Neural progenitor cell (in vitro differentiated cells): ENCODE measurements at regions not wholly inside any gene's neighbourhood (a gene's known extent, or its start where the extent isn't known, plus 50 kb on each side); places are given as distances from the start of the nearest gene placed in this dataset.
A peak's percentile ranks its signal among the peaks of the same experiment; 100 is the strongest.

ENCODE experiments used
- DNase-seq: peaks from one replicate; pipeline ENCODE4 v3.0.0-alpha.2; 2016; ENCODE audit warnings: low spot score
- H2AFZ ChIP-seq: fragments of 200-600 bp; sonication (generic); replicated peaks from 2 replicates; pipeline ENCODE4 v1.6.1; 2016; ENCODE audit warnings: antibody characterized with exemption
- H3F3A ChIP-seq: fragments of 200-600 bp; sonication (generic); 2 replicates; pipeline ENCODE4 v1.6.1; 2016; ENCODE audit warnings: antibody characterized with exemption, low read depth
- H3K27ac ChIP-seq: fragments of 200-600 bp; sonication (generic); 2 replicates; pipeline ENCODE4 v1.5.1; 2016; ENCODE audit warnings: mild to moderate bottlenecking
- H3K27me3 ChIP-seq: fragments of 200-600 bp; sonication (generic); 2 replicates; pipeline ENCODE4 v1.6.1; 2016; ENCODE audit warnings: mild to moderate bottlenecking, moderate library complexity
- H3K36me3 ChIP-seq: fragments of 200-600 bp; sonication (generic); 2 replicates; pipeline ENCODE4 v1.5.1; 2016
- H3K4me1 ChIP-seq: fragments of 200-600 bp; sonication (generic); 2 replicates; pipeline ENCODE4 v1.6.1; 2016; ENCODE audit warnings: mixed run types
- H3K4me2 ChIP-seq: fragments of 200-600 bp; sonication (generic); 2 replicates; pipeline ENCODE4 v1.6.1; 2016
- H3K4me3 ChIP-seq: fragments of 200-600 bp; sonication (generic); 2 replicates; pipeline ENCODE4 v1.5.1; 2016
- H3K79me2 ChIP-seq: fragments of 200-600 bp; sonication (generic); 2 replicates; pipeline ENCODE4 v1.6.1; 2016; ENCODE audit warnings: low read depth
- H3K9ac ChIP-seq: fragments of 200-600 bp; sonication (generic); 2 replicates; pipeline ENCODE4 v1.6.1; 2016
- H3K9me3 ChIP-seq: fragments of 200-600 bp; sonication (generic); 2 replicates; pipeline ENCODE4 v1.5.1; 2016; ENCODE audit warnings: low read depth
- H4K20me1 ChIP-seq: fragments of 200-600 bp; sonication (generic); 2 replicates; pipeline ENCODE4 v1.6.1; 2016; ENCODE audit warnings: low read depth
- H3K27ac Mint-ChIP-seq: 3 replicates; pipeline ENCODE4 v1.8.0; 2021; ENCODE audit warnings: mixed read lengths
- H3K27me3 Mint-ChIP-seq: 2 replicates; pipeline ENCODE4 v1.8.0; 2022; ENCODE audit warnings: low read depth, mild to moderate bottlenecking, inconsistent platforms, moderate library complexity, mixed read lengths; ENCODE audit not compliant: insufficient read depth
- H3K36me3 Mint-ChIP-seq: 3 replicates; pipeline ENCODE4 v1.8.0; 2021; ENCODE audit warnings: mixed read lengths
- H3K4me1 Mint-ChIP-seq: 3 replicates; pipeline ENCODE4 v1.8.0; 2021; ENCODE audit warnings: mixed read lengths
- H3K4me3 Mint-ChIP-seq: 3 replicates; pipeline ENCODE4 v1.8.0; 2021; ENCODE audit warnings: mild to moderate bottlenecking, moderate library complexity, mixed read lengths
- H3K9me3 Mint-ChIP-seq: 3 replicates; pipeline ENCODE4 v1.8.0; 2020; ENCODE audit warnings: mixed read lengths
- EZH2 ChIP-seq: fragments of 200-600 bp; sonication (generic); IDR thresholded peaks from 2 replicates; pipeline ENCODE4 v1.6.1; 2017; ENCODE audit warnings: antibody characterized with exemption, mild to moderate bottlenecking, moderate library complexity
- EZH2phosphoT487 ChIP-seq: fragments of 200-600 bp; sonication (generic); IDR thresholded peaks from 2 replicates; pipeline ENCODE4 v1.6.1; 2017; ENCODE audit warnings: antibody characterized with exemption
- TF ChIP-seq, protein P1 (sequence below): fragments of 200-600 bp; sonication (generic); IDR thresholded peaks from 2 replicates; pipeline ENCODE4 v1.5.1; 2017; ENCODE audit warnings: antibody characterized with exemption, mild to moderate bottlenecking

DNA sequence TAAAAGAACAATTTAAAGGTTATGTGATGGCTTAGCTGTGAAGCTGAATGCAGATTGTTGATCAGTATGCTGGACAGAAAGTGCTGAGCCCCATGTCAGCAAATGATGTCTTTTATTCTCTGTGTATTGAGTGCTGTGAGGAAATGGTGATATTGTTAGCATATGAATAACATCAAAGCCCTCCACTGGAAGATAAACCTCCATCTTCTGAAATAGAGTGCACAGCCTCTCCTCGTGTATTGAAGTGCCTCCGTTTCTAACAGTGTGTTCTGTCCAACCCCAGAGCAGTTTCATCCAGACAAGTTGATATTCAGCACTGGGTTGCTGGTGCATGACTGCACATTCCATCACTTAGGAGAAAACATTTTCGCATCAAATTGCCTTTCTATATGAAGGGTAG is 242.9 kb downstream of the CSNK1G3 start:
- Histone ChIP-seq H3K9me3 (peaks cover 13% of the 10 kb centered on the region), H2AFZ (peak overlapping the region; percentile 90), H3K27me3 (no peaks in the 10 kb centered on the region), H3K4me2 (peak overlapping the region; percentile 2), H3K79me2 (no peaks in the 10 kb centered on the region), H3K27ac (no peak overlapping the region), H3K36me3 (no peaks in the 10 kb centered on the region), H3K4me1 (peaks cover 28% of the 10 kb centered on the region), H3K4me3 (no peak overlapping the region), H3F3A (peaks cover 4% of the 10 kb centered on the region), H4K20me1 (no peaks in the 10 kb centered on the region), H3K9ac (no peak overlapping the region)
- Mint-ChIP-seq H3K9me3 (peaks cover 15% of the 10 kb centered on the region), H3K27ac (peak overlapping the region; percentile 96), H3K36me3 (peaks cover 8% of the 10 kb centered on the region), H3K4me3 (peak overlapping the region; percentile 69), H3K27me3 (peaks cover 2% of the 10 kb centered on the region), H3K4me1 (peaks cover 62% of the 10 kb centered on the region)
- TF ChIP-seq, protein P1, sequence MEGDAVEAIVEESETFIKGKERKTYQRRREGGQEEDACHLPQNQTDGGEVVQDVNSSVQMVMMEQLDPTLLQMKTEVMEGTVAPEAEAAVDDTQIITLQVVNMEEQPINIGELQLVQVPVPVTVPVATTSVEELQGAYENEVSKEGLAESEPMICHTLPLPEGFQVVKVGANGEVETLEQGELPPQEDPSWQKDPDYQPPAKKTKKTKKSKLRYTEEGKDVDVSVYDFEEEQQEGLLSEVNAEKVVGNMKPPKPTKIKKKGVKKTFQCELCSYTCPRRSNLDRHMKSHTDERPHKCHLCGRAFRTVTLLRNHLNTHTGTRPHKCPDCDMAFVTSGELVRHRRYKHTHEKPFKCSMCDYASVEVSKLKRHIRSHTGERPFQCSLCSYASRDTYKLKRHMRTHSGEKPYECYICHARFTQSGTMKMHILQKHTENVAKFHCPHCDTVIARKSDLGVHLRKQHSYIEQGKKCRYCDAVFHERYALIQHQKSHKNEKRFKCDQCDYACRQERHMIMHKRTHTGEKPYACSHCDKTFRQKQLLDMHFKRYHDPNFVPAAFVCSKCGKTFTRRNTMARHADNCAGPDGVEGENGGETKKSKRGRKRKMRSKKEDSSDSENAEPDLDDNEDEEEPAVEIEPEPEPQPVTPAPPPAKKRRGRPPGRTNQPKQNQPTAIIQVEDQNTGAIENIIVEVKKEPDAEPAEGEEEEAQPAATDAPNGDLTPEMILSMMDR, result no peak
- TF ChIP-seq EZH2phosphoT487 (no peak), EZH2 (no peak)
- no peak for DNase-seq

DNA sequence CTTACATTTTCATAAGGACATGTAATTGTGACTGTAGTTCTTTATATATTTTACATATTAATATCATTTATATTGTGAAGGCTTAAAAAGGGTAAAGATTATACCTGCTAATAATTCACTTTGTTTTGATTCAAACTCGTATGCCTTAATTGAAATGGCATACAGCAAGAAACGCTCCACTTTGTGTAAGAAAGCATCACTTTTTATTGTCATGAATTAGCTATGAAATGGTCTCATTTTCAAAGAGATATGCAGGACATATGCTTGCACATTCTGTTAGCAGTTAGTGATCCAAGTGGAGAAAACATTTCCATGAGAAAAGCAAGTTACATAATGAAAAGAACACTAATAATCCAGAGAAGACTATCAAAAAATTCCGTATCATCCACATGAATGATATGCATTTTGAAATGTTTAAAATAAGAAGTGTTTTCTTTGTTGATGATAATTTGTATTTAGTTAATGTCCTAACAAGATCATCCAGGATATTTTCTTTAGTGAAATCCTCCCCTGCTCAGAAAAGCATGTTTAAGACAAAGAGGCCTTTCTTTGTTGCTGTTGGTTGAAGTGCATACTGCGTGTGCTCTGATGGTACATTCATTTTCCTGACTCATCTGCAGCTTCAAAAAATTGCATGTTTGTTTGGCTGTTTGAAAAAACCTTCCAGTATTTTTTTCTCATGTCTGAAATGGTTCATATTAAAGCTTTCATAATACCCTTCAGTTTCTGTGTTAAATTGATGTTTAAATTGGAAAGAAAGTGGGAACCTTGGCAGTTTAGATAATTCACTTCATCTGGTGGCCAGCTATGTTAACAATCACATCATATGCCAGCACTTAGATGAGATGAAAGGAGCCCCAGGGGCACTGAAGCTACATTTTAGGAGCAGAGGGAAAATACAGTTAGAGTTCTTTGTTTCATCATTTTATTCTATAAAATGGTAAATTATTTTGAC is 242.2 kb downstream of the CSNK1G3 start:
- peak overlapping the region; percentile 20 for H3K4me3 Mint-ChIP-seq
- peak overlapping the region; percentile 2 for H3K4me2 ChIP-seq
- H3K9me3 ChIP-seq, result peaks cover 8% of the 10 kb centered on the region
- no peak overlapping the region for H3K27ac ChIP-seq
- H3K27ac Mint-ChIP-seq, result peak overlapping the region; percentile 96
- peak overlapping the region; percentile 90 for H2AFZ ChIP-seq
- no peaks in the 10 kb centered on the region for H3K27me3 ChIP-seq
- H3K4me3 ChIP-seq, result no peak overlapping the region
- peaks cover 62% of the 10 kb centered on the region for H3K4me1 Mint-ChIP-seq
- no peaks in the 10 kb centered on the region for H3K79me2 ChIP-seq
- DNase-seq, result no peak
- peaks cover 4% of the 10 kb centered on the region for H3F3A ChIP-seq
- peaks cover 2% of the 10 kb centered on the region for H3K27me3 Mint-ChIP-seq
- H3K36me3 Mint-ChIP-seq, result peaks cover 8% of the 10 kb centered on the region
- peaks cover 13% of the 10 kb centered on the region for H3K9me3 Mint-ChIP-seq
- peaks cover 28% of the 10 kb centered on the region for H3K4me1 ChIP-seq
- no peaks in the 10 kb centered on the region for H3K36me3 ChIP-seq
- TF ChIP-seq, protein P1, result no peak
- TF ChIP-seq EZH2phosphoT487 (no peak), EZH2 (no peak)
- H4K20me1 ChIP-seq, result no peaks in the 10 kb centered on the region
- H3K9ac ChIP-seq, result no peak overlapping the region

DNA sequence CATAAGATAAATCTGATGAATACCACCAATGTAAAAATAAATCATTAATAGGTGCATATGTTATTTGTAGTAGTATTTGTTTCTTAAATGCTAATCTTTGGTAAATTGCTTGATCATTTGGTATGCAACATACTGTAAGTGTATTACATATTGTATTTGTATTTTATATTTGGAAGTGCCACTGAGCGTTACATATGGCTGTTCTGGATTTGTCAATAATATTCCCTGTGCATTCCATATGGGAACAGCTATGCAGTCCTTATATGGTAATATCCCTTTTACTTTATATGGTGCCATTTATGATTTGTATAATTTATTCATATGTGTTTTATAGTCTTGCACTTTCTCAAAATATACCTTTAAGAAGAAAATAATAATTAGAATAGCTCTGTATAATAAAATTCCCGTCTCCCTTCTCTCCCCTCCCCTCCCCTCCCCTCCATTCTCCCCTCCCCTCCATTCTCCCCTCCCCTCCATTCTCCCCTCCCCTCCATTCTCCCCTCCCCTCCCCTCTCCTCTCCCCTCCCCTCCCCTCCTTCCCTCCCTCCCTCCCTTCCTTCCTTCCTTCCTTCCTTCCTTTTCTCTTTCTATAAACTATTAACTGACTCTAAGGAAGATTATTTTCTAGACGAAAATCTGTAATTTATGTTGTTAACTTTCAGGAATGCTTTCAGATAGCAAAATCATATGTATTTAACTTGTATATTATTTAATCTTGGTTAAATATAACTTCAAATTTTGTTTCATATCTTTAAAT is 241.4 kb downstream of the CSNK1G3 start:
- peaks cover 3% of the 10 kb centered on the region for H3K36me3 Mint-ChIP-seq
- no peaks in the 10 kb centered on the region for H4K20me1 ChIP-seq
- no peak overlapping the region for H3K27ac ChIP-seq
- no peak for DNase-seq
- no peaks in the 10 kb centered on the region for H3K27me3 Mint-ChIP-seq
- peak overlapping the region; percentile 97 for H3K27ac Mint-ChIP-seq
- no peaks in the 10 kb centered on the region for H3K79me2 ChIP-seq
- H3K9me3 ChIP-seq, result no peaks in the 10 kb centered on the region
- no peak for TF ChIP-seq EZH2
- TF ChIP-seq, protein P1, result no peak
- TF ChIP-seq EZH2phosphoT487, result no peak
- peaks cover 5% of the 10 kb centered on the region for H3K9me3 Mint-ChIP-seq
- peaks cover 6% of the 10 kb centered on the region for H3F3A ChIP-seq
- H3K4me2 ChIP-seq, result no peak overlapping the region
- peaks cover 28% of the 10 kb centered on the region for H3K4me1 ChIP-seq
- no peaks in the 10 kb centered on the region for H3K27me3 ChIP-seq
- H3K4me3 ChIP-seq, result no peak overlapping the region
- no peaks in the 10 kb centered on the region for H3K36me3 ChIP-seq
- H3K4me1 Mint-ChIP-seq, result peaks cover 65% of the 10 kb centered on the region
- H3K9ac ChIP-seq, result no peak overlapping the region
- H2AFZ ChIP-seq, result no peak overlapping the region
- H3K4me3 Mint-ChIP-seq, result no peak overlapping the region
